ENCODE measurements at regions not wholly inside any gene's neighbourhood (a gene's known extent, or its start where the extent isn't known, plus 50 kb on each side); places are given as distances from the start of the nearest gene placed in this dataset.
A peak's percentile ranks its signal among the peaks of the same experiment; 100 is the strongest.

DNA sequence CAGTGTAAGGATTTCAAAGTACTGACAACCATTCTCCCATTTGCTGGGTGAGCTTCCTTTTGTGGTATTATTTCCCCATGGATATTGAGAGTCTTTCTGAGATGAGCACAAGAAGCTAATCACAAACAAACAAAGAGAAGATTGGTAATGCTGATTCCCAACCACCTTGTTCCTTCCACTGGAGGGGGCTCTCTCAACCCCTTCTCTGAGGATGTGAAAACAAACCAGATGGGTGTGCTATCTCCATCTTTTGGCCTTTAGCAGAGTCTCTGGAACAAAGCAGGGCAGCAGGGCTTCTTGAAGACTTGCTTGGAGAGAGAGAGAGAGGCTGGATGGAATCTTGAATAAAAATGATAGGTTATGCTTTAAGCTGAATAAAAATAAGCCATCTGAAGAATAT is 576.7 kb upstream of the ZNF462 start:
- Mint-ChIP-seq H3K27me3 (ENCODE audit: insufficient read depth, unreplicated experiment) (no peaks in the 10 kb centered on the region), H3K4me1 (ENCODE audit: low read depth, unreplicated experiment) (peaks cover 6% of the 10 kb centered on the region), H3K36me3 (ENCODE audit: insufficient read depth, unreplicated experiment) (no peaks in the 10 kb centered on the region), H3K9me3 (ENCODE audit: unreplicated experiment) (no peaks in the 10 kb centered on the region), H3K4me3 (ENCODE audit: unreplicated experiment) (no peak overlapping the region), H3K27ac (ENCODE audit: unreplicated experiment) (no peak overlapping the region)
- TF ChIP-seq, protein P1, sequence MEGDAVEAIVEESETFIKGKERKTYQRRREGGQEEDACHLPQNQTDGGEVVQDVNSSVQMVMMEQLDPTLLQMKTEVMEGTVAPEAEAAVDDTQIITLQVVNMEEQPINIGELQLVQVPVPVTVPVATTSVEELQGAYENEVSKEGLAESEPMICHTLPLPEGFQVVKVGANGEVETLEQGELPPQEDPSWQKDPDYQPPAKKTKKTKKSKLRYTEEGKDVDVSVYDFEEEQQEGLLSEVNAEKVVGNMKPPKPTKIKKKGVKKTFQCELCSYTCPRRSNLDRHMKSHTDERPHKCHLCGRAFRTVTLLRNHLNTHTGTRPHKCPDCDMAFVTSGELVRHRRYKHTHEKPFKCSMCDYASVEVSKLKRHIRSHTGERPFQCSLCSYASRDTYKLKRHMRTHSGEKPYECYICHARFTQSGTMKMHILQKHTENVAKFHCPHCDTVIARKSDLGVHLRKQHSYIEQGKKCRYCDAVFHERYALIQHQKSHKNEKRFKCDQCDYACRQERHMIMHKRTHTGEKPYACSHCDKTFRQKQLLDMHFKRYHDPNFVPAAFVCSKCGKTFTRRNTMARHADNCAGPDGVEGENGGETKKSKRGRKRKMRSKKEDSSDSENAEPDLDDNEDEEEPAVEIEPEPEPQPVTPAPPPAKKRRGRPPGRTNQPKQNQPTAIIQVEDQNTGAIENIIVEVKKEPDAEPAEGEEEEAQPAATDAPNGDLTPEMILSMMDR (IDR thresholded peaks at IDR 0.05; ENCODE audit: insufficient read depth in 1 of 2, low read depth in 1 of 2, low read length in 1 of 2, severe bottlenecking in 1 of 2, unreplicated experiment in 1 of 2), result peak; percentile 22 to 47
- H3K27me3 ChIP-seq (replicated peaks; ENCODE audit: control insufficient read depth, insufficient read depth, low read length), result no peaks in the 10 kb centered on the region
- H3K36me3 ChIP-seq (ENCODE audit: control insufficient read depth, insufficient read depth, low read length), result no peaks in the 10 kb centered on the region
- ChIA-PET CTCF (no interaction called here), POLR2A (no interaction called here)
- 0 out of 2 replicates have a peak, but pooled peaks cover under 1% of the 10 kb centered on the region for H3K9me3 ChIP-seq
- no TSS peak for BruUV-seq (replicated peaks)
- H3K4me1 ChIP-seq, result no peaks in the 10 kb centered on the region
- intact Hi-C loops (cut with micrococcal nuclease; ENCODE audit: unreplicated experiment), result no loop called here
- peak; percentile 20 to 38 for DNase-seq
- H3K4me3 ChIP-seq (ENCODE audit: low read depth, low read length), result no peak overlapping the region

DNA sequence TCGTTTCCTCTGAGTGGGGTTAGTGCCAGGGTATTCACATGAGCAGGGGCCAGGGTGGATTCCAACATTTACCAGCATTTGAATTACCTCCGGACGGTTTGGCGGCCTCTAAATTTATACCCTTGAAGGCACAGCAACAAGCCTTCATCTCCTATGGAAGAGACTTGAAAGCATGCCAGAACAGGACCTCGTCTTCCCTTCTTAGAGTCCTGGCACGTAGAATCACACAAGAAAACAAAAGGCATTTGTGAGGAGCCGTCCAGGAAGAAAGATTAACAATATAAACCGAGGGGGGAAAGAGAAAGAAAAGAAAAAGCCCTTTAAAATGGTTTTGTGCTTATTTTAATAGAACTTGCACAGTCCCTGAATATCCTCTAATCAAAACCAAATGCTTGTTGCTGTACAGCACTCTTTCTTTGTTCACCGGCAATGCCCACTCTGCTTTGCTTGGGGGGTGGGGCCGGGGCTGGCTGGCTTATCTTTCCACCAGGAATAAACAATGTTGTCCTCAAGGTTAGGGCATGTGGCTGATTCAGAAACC is 575.8 kb upstream of the ZNF462 start:
- no peaks in the 10 kb centered on the region for H3K27me3 ChIP-seq (replicated peaks; ENCODE audit: control insufficient read depth, insufficient read depth, low read length)
- no peaks in the 10 kb centered on the region for H3K4me1 ChIP-seq
- Mint-ChIP-seq H3K4me3 (ENCODE audit: unreplicated experiment) (no peak overlapping the region), H3K27me3 (ENCODE audit: insufficient read depth, unreplicated experiment) (no peaks in the 10 kb centered on the region), H3K27ac (ENCODE audit: unreplicated experiment) (no peak overlapping the region), H3K9me3 (ENCODE audit: unreplicated experiment) (no peaks in the 10 kb centered on the region), H3K36me3 (ENCODE audit: insufficient read depth, unreplicated experiment) (no peaks in the 10 kb centered on the region), H3K4me1 (ENCODE audit: low read depth, unreplicated experiment) (peaks cover 6% of the 10 kb centered on the region)
- CTCF ChIA-PET, result interaction anchor here (0.6 kb wide), 1 partner anchor 83 kb away, joined by 6 read pairs; no protein-coding TSS in a partner anchor
- intact Hi-C loops (cut with micrococcal nuclease; ENCODE audit: unreplicated experiment), result no loop called here
- TF ChIP-seq, protein P1 (IDR thresholded peaks at IDR 0.05; ENCODE audit: insufficient read depth in 1 of 2, low read depth in 1 of 2, low read length in 1 of 2, severe bottlenecking in 1 of 2, unreplicated experiment in 1 of 2), result no peak
- H3K36me3 ChIP-seq (ENCODE audit: control insufficient read depth, insufficient read depth, low read length), result no peaks in the 10 kb centered on the region
- POLR2A ChIA-PET, result no interaction called here
- no peaks in the 10 kb centered on the region for H3K9me3 ChIP-seq
- H3K4me3 ChIP-seq (ENCODE audit: low read depth, low read length), result no peak overlapping the region
- DNase-seq, result peak in 1 of 2 experiments; percentile 5
- BruUV-seq (replicated peaks), result no TSS peak

DNA sequence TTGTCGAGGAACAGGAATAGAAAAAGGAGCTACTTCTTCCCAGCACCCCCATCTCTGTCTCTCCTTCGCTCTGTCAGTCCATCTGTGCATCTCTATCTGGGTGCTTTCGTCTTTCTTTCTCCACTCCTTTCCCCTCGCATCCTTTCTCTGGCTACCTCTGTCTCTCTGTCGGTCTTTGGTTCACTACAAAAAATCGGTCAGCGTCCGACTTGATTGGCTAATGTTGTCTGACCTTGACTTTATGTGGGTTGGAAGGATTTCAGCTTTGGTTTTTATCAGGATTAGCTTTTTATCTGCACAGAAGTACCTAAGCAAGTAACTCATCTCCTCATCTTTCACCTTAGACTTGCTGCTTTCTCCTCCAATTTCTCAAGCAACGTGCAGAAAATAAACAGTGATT is 575.2 kb upstream of the ZNF462 start:
- no peak overlapping the region for H3K27ac Mint-ChIP-seq (ENCODE audit: unreplicated experiment)
- H3K4me3 ChIP-seq (ENCODE audit: low read depth, low read length), result no peak overlapping the region
- BruUV-seq (replicated peaks), result no TSS peak

More for the DNA sequence above, 575.2 kb upstream of the ZNF462 start:
- DNase-seq, result no peak
- peaks cover 6% of the 10 kb centered on the region for H3K4me1 Mint-ChIP-seq (ENCODE audit: low read depth, unreplicated experiment)
- Histone ChIP-seq H3K9me3 (no peaks in the 10 kb centered on the region), H3K4me1 (no peaks in the 10 kb centered on the region), H3K27me3 (replicated peaks; ENCODE audit: control insufficient read depth, insufficient read depth, low read length) (no peaks in the 10 kb centered on the region), H3K36me3 (ENCODE audit: control insufficient read depth, insufficient read depth, low read length) (no peaks in the 10 kb centered on the region)
- H3K27me3 Mint-ChIP-seq (ENCODE audit: insufficient read depth, unreplicated experiment), result no peaks in the 10 kb centered on the region
- POLR2A ChIA-PET, result no interaction called here
- CTCF ChIA-PET, result no interaction called here
- intact Hi-C loops (cut with micrococcal nuclease; ENCODE audit: unreplicated experiment), result no loop called here
- TF ChIP-seq, protein P1 (IDR thresholded peaks at IDR 0.05; ENCODE audit: insufficient read depth in 1 of 2, low read depth in 1 of 2, low read length in 1 of 2, severe bottlenecking in 1 of 2, unreplicated experiment in 1 of 2), result no peak
- no peaks in the 10 kb centered on the region for H3K9me3 Mint-ChIP-seq (ENCODE audit: unreplicated experiment)
- no peaks in the 10 kb centered on the region for H3K36me3 Mint-ChIP-seq (ENCODE audit: insufficient read depth, unreplicated experiment)
- no peak overlapping the region for H3K4me3 Mint-ChIP-seq (ENCODE audit: unreplicated experiment)
